ENCODE measurements at regions not wholly inside any gene's neighbourhood (a gene's known extent, or its start where the extent isn't known, plus 50 kb on each side); places are given as distances from the start of the nearest gene placed in this dataset.

DNA sequence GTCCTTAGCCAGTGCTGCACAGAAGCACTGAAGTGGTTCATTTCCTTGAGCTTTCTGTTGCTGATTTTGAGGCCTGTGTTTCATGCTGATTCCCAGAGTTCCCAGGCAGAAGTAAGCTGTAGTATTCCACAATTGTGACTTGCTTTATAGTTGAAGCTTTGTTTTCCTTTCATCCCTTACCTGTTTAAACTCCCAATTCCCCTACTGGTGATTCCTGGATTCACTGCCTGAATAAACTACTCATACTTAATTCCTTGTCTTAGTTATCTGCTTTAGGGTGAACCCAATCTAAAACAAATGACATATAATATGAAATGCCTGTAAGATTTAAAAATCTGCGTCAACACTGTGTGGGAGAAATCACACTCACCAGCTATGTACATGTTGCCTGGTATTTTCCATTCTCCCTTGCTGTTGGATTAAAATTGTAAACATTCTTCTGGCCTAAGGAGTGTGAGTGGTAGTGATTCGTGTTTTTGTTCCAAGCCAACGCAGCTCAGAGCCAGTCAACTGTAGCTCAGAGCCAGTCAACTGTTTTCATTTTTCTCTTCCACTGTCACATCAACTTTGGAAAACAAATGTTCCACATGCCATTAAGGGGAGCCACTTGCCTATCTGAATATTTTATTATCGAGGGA lies 879.4 kb downstream of the MRPL39 start:
- H3K9me3 ChIP-seq (ENCODE audit: insufficient read depth, low read depth, low read length), result no peaks in the 10 kb centered on the region
- no peaks in the 10 kb centered on the region for H3K36me3 ChIP-seq (ENCODE audit: insufficient read depth, low read length)
- no peaks in the 10 kb centered on the region for H3K4me1 ChIP-seq (ENCODE audit: insufficient read depth, low read length)
- 93% methylated on average over 3 of the region's 4 CpGs for WGBS
- no peak overlapping the region for H3K9ac ChIP-seq (ENCODE audit: low read depth, low read length)
- H3K27me3 ChIP-seq (ENCODE audit: insufficient read depth, low read length), result no peaks in the 10 kb centered on the region
- H3K4me3 ChIP-seq (ENCODE audit: low read length), result no peak overlapping the region
- no peak overlapping the region for H3K27ac ChIP-seq (ENCODE audit: low read depth, low read length)

DNA sequence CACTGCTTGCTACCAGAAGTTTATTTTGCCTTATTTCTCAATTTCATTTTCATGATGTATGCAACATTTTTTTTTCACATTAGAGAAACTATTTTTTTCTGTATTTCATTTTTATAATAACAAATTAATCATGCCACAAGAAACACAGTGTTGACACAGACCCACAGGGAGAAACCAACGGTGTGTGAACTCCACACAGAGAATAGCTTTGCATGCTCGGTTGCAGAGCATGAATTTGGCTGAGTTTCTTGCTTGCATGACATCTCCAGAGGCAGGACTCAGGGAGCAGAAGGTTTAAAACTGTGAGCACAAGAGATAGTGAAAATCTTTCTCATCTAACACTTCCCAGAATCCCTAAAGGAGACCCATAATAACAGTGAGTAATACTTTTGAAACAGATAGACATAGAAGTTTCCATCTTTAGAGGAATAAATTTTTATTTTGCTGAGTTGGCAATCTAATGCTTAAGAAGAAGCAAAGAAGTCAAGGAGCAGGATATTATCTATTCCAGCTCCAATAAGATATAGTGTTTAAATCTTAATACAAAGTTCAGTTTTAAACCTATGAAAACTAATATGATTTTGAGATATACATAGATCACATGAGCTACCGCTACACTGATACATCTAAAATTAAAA lies 890.9 kb downstream of the MRPL39 start:
- Histone ChIP-seq H3K36me3 (ENCODE audit: insufficient read depth, low read length) (no peaks in the 10 kb centered on the region), H3K9ac (ENCODE audit: low read depth, low read length) (no peak overlapping the region), H3K9me3 (ENCODE audit: insufficient read depth, low read depth, low read length) (no peaks in the 10 kb centered on the region), H3K4me3 (ENCODE audit: low read length) (no peak overlapping the region), H3K27ac (ENCODE audit: low read depth, low read length) (no peak overlapping the region), H3K27me3 (ENCODE audit: insufficient read depth, low read length) (no peaks in the 10 kb centered on the region), H3K4me1 (ENCODE audit: insufficient read depth, low read length) (no peaks in the 10 kb centered on the region)
- 49% methylated on average over 2 of the region's 3 CpGs for WGBS

DNA sequence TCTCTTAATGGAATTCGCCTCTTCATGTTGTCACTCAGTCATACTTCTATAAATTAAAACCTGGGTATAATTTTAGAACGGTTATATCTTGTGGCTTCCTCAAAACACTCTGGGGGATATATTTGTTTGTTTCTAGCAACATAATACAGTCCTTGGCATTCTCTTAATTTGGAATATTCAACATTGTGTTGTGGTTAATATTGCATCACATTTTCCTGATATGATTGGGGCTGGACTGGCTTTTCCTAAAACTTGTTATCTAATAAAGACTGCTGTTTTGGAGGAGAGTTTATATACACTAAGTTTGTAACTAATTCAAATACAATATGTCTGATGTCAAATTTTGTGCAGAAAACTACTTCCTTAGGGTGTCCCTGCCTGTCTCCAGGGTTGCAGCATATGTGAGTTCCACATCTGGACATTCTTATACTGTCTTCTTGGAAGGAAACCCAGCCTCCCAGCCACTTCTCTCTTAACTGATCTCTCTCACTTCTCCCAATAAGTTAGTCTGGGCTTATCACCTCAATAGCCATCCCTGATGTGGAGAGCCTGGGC lies 892.6 kb downstream of the MRPL39 start:
- no peak overlapping the region for H3K27ac ChIP-seq (ENCODE audit: low read depth, low read length)
- H3K36me3 ChIP-seq (ENCODE audit: insufficient read depth, low read length), result no peaks in the 10 kb centered on the region
- WGBS, result 50% methylated on average over 1 of the region's 2 CpGs

DNA sequence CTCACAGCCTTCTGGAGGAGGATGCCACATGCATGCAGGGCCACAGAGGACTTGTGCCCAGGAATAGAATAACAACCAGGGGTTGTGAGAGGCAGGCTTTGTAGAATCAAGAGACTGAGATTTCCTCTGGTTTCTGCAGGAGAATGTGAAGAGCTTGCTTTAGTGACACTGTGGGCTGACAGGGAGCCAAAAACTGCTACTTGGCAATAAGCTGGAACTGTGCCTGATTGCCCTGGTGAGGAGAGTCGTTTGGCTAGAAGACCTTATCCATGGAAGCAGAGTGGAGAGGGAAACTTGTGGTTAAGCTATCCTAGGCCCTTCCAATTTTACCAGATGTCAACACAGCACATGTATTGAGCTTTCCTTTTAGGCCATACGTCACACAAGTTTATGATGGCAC lies 902.1 kb downstream of the MRPL39 start:
- peaks cover 5% of the 10 kb centered on the region; the same call in 1 of the 2 replicates for H3K9me3 ChIP-seq (ENCODE audit: insufficient read depth, low read depth, low read length)

More for the DNA sequence above, 892.6 kb downstream of the MRPL39 start:
- Histone ChIP-seq H3K4me3 (ENCODE audit: low read length) (no peak overlapping the region), H3K27me3 (ENCODE audit: insufficient read depth, low read length) (no peaks in the 10 kb centered on the region), H3K4me1 (ENCODE audit: insufficient read depth, low read length) (no peaks in the 10 kb centered on the region), H3K9me3 (ENCODE audit: insufficient read depth, low read depth, low read length) (no peaks in the 10 kb centered on the region), H3K9ac (ENCODE audit: low read depth, low read length) (no peak overlapping the region)

DNA sequence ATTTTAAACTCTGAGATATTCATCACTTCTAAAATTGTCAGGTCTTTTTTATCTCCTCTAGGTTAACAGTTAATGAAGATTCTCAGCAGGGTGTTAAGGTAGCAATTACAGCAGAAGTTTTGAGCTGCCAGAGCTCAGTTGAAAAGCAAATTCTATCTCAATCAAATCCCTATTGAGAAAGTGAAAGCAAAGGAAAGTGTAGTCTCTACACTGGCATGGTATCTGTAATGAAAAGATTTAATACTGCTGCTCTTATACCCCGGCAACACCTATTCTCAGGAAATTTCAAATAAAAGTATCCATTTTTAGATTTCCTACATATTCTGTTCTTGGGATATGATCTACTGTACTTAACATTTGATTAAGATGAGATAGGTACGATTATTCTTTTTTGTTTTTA lies 913.5 kb downstream of the MRPL39 start:
- Histone ChIP-seq H3K4me3 (ENCODE audit: low read length) (no peak overlapping the region), H3K27ac (ENCODE audit: low read depth, low read length) (no peak overlapping the region), H3K27me3 (ENCODE audit: insufficient read depth, low read length) (no peaks in the 10 kb centered on the region), H3K36me3 (ENCODE audit: insufficient read depth, low read length) (no peaks in the 10 kb centered on the region), H3K9me3 (ENCODE audit: insufficient read depth, low read depth, low read length) (no peaks in the 10 kb centered on the region), H3K4me1 (ENCODE audit: insufficient read depth, low read length) (peaks cover 5% of the 10 kb centered on the region; the same call in 1 of the 2 replicates), H3K9ac (ENCODE audit: low read depth, low read length) (no peak overlapping the region)
- WGBS, result no CpG with 5 or more reads among the region's 2 CpGs

More for the DNA sequence above, 902.1 kb downstream of the MRPL39 start:
- no peaks in the 10 kb centered on the region for H3K4me1 ChIP-seq (ENCODE audit: insufficient read depth, low read length)
- no peak overlapping the region for H3K4me3 ChIP-seq (ENCODE audit: low read length)
- H3K27ac ChIP-seq (ENCODE audit: low read depth, low read length), result no peak overlapping the region
- WGBS, result 67% methylated on average over 2 of the region's 2 CpGs
- no peaks in the 10 kb centered on the region for H3K36me3 ChIP-seq (ENCODE audit: insufficient read depth, low read length)
- no peak overlapping the region for H3K9ac ChIP-seq (ENCODE audit: low read depth, low read length)
- no peaks in the 10 kb centered on the region for H3K27me3 ChIP-seq (ENCODE audit: insufficient read depth, low read length)

DNA sequence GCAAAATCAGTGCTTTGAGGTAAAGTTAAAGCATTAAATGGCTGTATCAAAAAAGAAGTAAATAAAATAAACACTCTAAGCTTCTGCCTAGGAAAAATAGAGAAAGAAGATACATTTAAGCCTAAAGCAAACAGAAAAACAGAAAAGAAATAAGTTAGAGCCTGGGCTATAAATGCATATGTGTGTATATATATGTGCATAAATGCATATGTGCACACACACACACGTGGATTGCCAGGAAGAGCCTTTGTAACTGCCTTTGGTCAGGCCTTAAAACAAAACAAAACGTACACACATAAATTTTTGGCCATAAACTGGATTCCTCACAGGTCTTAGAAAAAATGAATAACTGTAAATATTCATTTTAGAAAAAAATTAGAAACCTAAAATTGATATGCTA lies 925.8 kb downstream of the MRPL39 start:
- H3K9me3 ChIP-seq (ENCODE audit: insufficient read depth, low read depth, low read length), result 0 out of 2 replicates have a peak, but pooled peaks cover 3% of the 10 kb centered on the region
- H3K4me3 ChIP-seq (ENCODE audit: low read length), result no peak overlapping the region
- H3K27me3 ChIP-seq (ENCODE audit: insufficient read depth, low read length), result no peaks in the 10 kb centered on the region
- no peak overlapping the region for H3K27ac ChIP-seq (ENCODE audit: low read depth, low read length)
- no peaks in the 10 kb centered on the region for H3K36me3 ChIP-seq (ENCODE audit: insufficient read depth, low read length)
- WGBS, result 38% methylated on average over 2 of the region's 2 CpGs
- no peaks in the 10 kb centered on the region for H3K4me1 ChIP-seq (ENCODE audit: insufficient read depth, low read length)
- H3K9ac ChIP-seq (ENCODE audit: low read depth, low read length), result no peak overlapping the region

DNA sequence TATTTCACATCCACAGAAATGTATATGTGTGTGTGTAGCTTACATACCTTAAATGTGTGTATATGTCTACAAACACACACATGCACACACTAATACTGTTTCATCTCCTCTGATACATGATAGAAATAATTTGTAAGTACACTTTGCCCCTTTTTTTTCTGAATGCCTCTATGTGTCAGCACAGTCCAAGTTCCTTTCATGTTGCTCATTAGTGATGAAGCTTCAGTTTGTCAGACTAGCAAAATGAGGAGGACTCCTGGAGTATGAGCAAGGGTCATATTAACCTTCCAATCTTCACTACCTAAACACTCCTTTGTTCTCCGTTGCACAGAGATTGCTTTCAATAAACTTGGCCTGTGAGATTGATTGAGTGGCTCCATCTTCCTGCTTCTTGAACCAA lies 935.4 kb downstream of the MRPL39 start:
- Histone ChIP-seq H3K27me3 (ENCODE audit: insufficient read depth, low read length) (no peaks in the 10 kb centered on the region), H3K36me3 (ENCODE audit: insufficient read depth, low read length) (no peaks in the 10 kb centered on the region), H3K4me1 (ENCODE audit: insufficient read depth, low read length) (no peaks in the 10 kb centered on the region), H3K9ac (ENCODE audit: low read depth, low read length) (no peak overlapping the region), H3K4me3 (ENCODE audit: low read length) (no peak overlapping the region), H3K9me3 (ENCODE audit: insufficient read depth, low read depth, low read length) (0 out of 2 replicates have a peak, but pooled peaks cover 2% of the 10 kb centered on the region), H3K27ac (ENCODE audit: low read depth, low read length) (no peak overlapping the region)
- 80% methylated on average over 1 of the region's 1 CpG for WGBS

DNA sequence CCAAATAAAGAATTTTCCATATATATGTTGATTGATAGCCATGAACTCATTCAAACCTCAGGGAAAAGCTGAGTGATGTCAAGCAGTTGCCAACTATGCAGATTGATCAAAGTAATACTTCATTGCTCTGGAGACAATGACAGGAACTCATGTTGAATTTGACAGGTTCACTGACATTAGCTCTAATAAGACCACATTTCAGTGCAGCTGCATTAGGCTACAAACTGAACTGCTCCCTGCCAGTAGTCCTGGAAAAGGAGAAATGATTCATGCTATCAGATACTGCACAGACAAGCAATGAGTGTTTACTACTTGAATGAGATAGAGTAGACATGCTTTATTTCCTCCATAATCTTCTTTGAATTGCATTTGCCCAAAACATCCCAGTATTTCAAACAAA lies 948.4 kb downstream of the MRPL39 start:
- H3K9me3 ChIP-seq (ENCODE audit: insufficient read depth, low read depth, low read length), result no peaks in the 10 kb centered on the region; the same call in 1 of the 2 replicates

DNA sequence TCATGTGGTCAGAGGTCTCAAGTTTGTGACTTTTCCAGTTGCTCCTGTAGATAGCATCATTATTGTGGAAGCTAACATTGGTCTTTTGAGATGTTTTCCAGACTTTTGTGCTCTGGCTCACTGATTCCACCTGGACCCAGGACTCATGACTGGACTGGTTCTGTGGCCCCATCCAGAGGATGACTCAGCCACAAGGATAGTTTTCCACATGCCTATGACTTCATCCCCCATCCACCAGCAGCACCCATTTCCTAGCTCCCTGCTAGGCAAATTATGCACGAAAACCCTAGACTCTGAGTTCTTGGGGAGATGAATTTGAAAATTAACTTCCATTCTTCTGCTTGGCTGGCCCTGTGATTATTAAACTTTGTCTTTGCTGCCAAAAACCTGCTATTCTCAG lies 949.3 kb downstream of the MRPL39 start:
- H3K27ac ChIP-seq (ENCODE audit: low read depth, low read length), result no peak overlapping the region
- no peaks in the 10 kb centered on the region for H3K4me1 ChIP-seq (ENCODE audit: insufficient read depth, low read length)
- H3K36me3 ChIP-seq (ENCODE audit: insufficient read depth, low read length), result no peaks in the 10 kb centered on the region
- 67% methylated on average over 1 of the region's 1 CpG for WGBS
- H3K27me3 ChIP-seq (ENCODE audit: insufficient read depth, low read length), result no peaks in the 10 kb centered on the region
- no peak overlapping the region for H3K4me3 ChIP-seq (ENCODE audit: low read length)
- no peaks in the 10 kb centered on the region; the same call in 1 of the 2 replicates for H3K9me3 ChIP-seq (ENCODE audit: insufficient read depth, low read depth, low read length)
- no peak overlapping the region for H3K9ac ChIP-seq (ENCODE audit: low read depth, low read length)

More for the DNA sequence above, 948.4 kb downstream of the MRPL39 start:
- no peak overlapping the region for H3K4me3 ChIP-seq (ENCODE audit: low read length)
- no peak overlapping the region for H3K27ac ChIP-seq (ENCODE audit: low read depth, low read length)
- no peaks in the 10 kb centered on the region for H3K36me3 ChIP-seq (ENCODE audit: insufficient read depth, low read length)
- H3K4me1 ChIP-seq (ENCODE audit: insufficient read depth, low read length), result no peaks in the 10 kb centered on the region
- no peaks in the 10 kb centered on the region for H3K27me3 ChIP-seq (ENCODE audit: insufficient read depth, low read length)
- no peak overlapping the region for H3K9ac ChIP-seq (ENCODE audit: low read depth, low read length)

DNA sequence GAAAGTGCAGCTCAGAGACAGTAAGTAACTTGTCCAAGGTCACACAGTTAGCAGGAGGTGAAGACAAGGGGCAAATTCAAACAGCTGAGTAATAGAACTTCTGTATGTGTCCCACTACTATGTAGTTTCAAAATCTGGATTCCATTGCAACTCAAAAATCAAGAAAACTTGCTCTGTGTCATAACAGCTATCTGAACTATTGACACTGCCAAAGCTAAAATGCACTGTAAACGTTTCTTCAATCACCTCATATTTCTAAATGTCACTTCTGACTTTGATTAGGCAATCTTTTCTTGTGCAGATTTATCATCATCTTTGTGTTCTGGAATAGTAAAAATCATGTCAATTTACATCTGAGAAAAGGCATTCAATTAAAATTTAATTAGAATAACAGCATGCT lies 957.6 kb downstream of the MRPL39 start:
- Histone ChIP-seq H3K36me3 (ENCODE audit: insufficient read depth, low read length) (no peaks in the 10 kb centered on the region), H3K27ac (ENCODE audit: low read depth, low read length) (no peak overlapping the region), H3K9ac (ENCODE audit: low read depth, low read length) (no peak overlapping the region), H3K4me3 (ENCODE audit: low read length) (no peak overlapping the region), H3K4me1 (ENCODE audit: insufficient read depth, low read length) (no peaks in the 10 kb centered on the region), H3K27me3 (ENCODE audit: insufficient read depth, low read length) (no peaks in the 10 kb centered on the region), H3K9me3 (ENCODE audit: insufficient read depth, low read depth, low read length) (no peaks in the 10 kb centered on the region; the same call in 1 of the 2 replicates)
- 67% methylated on average over 1 of the region's 1 CpG for WGBS

DNA sequence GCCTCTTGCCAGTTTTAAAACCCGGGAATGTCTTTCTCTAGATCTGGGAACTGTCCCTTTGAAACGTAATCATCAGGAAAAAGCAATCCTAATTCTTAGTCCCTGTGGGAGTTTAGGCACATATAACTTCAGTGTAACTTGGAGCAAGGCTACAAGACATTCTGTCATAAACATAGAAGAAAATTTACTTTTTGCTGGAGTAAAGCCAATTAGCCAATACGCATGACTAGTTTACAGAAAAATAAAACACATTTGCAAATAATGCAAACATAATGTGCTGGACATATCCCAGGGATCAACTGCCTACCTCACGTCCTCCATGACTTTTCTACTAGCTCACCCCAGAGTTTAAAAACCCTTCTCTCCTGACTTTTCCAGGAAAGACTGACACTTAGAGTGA lies 970.6 kb downstream of the MRPL39 start:
- 75% methylated on average over 4 of the region's 4 CpGs for WGBS
- Histone ChIP-seq H3K27ac (ENCODE audit: low read depth, low read length) (no peak overlapping the region), H3K9ac (ENCODE audit: low read depth, low read length) (no peak overlapping the region), H3K9me3 (ENCODE audit: insufficient read depth, low read depth, low read length) (peaks cover 12% of the 10 kb centered on the region; the same call in 1 of the 2 replicates), H3K36me3 (ENCODE audit: insufficient read depth, low read length) (no peaks in the 10 kb centered on the region), H3K4me3 (ENCODE audit: low read length) (no peak overlapping the region), H3K27me3 (ENCODE audit: insufficient read depth, low read length) (no peaks in the 10 kb centered on the region), H3K4me1 (ENCODE audit: insufficient read depth, low read length) (peaks cover 15% of the 10 kb centered on the region)

Data from HUES64 (cell line).